ENCODE measurements at regions not wholly inside any gene's neighbourhood (a gene's known extent, or its start where the extent isn't known, plus 50 kb on each side); places are given as distances from the start of the nearest gene placed in this dataset.

GRCh38 chr5:164203581-164204225 lies 698.3 kb downstream of the MAT2B start:
- H3K4me3 ChIP-seq (replicated peaks in 1 of 3; ENCODE audit: insufficient read depth in 1 of 3, low read depth in 2 of 3, low read length in 3 of 3), result no peak overlapping the region
- H3K79me2 ChIP-seq (ENCODE audit: insufficient read depth, low read length), result no peaks in the 10 kb centered on the region
- no peak for TF ChIP-seq STAT5B (CRISPR knock-in tag; IDR thresholded peaks at IDR 0.05)
- no peak for TF ChIP-seq RBM39 (IDR thresholded peaks at IDR 0.05; ENCODE audit: low read depth, low read length, poor library complexity, severe bottlenecking)
- TF ChIP-seq HNF4G (IDR thresholded peaks at IDR 0.05; ENCODE audit: borderline replicate concordance, low read depth, low read length), result no peak
- TF ChIP-seq HNF4G (CRISPR knock-in tag; IDR thresholded peaks at IDR 0.05; ENCODE audit: borderline replicate concordance, low read depth), result no peak
- TF ChIP-seq SMC3 (IDR thresholded peaks at IDR 0.05; ENCODE audit: low read length), result no peak
- TF ChIP-seq ZSCAN22 (CRISPR knock-in tag; IDR thresholded peaks at IDR 0.05), result no peak
- no peak for TF ChIP-seq MED8 (CRISPR knock-in tag; IDR thresholded peaks at IDR 0.05; ENCODE audit: insufficient replicate concordance)
- no peak for TF ChIP-seq KLF9 (CRISPR knock-in tag; IDR thresholded peaks at IDR 0.05; ENCODE audit: low read depth)
- TF ChIP-seq NFE2L1 (CRISPR knock-in tag; IDR thresholded peaks at IDR 0.05; ENCODE audit: borderline replicate concordance), result no peak
- no peak for TF ChIP-seq KDM3A (CRISPR knock-in tag; IDR thresholded peaks at IDR 0.05; ENCODE audit: low read depth)
- FAIRE-seq, result no peak
- ATAC-seq, result no peak
- intact Hi-C loops (cut with micrococcal nuclease; ENCODE audit: unreplicated experiment) (no loop called here), in situ Hi-C loops (cut with HindIII; ENCODE audit: extremely low pct_ligation_motif_present, low pct_unique_long_range_greater_than_20kb) (no loop called here)
- no peaks in the 10 kb centered on the region for H3K36me3 ChIP-seq (replicated peaks in 1 of 2; ENCODE audit: control insufficient read depth in 1 of 2, insufficient read depth in 2 of 2, low read length in 2 of 2)
- no peaks in the 10 kb centered on the region for H3K27me3 ChIP-seq (ENCODE audit: control insufficient read depth in 1 of 2, insufficient read depth in 2 of 2, low read length in 2 of 2)
- H3K4me1 ChIP-seq (ENCODE audit: insufficient read depth, low read length), result no peaks in the 10 kb centered on the region
- peaks cover 18% of the 10 kb centered on the region; the same call in 1 of the 2 replicates for H3K9me3 ChIP-seq (ENCODE audit: low read length)
- no peaks in the 10 kb centered on the region for H4K20me1 ChIP-seq (ENCODE audit: insufficient read depth, low read length)
- no peak overlapping the region for H3K9ac ChIP-seq (ENCODE audit: insufficient read depth, low read depth, low read length)
- WGBS (ENCODE audit: low lambda C conversion rate), result 10% methylated on average over 4 of the region's 4 CpGs
- no peak overlapping the region for H3K27ac ChIP-seq (ENCODE audit: extremely low read length, insufficient read depth, low read length)
- CTCF ChIA-PET (ENCODE audit: low intra/inter-chr PET ratio, low total read pairs), result no interaction called here
- POLR2A ChIA-PET, result no interaction called here
- no TSS peak for BruUV-seq (replicated peaks)
- H3K4me2 ChIP-seq (ENCODE audit: low read depth, low read length), result no peak overlapping the region
- DNase-seq (ENCODE audit: low spot score), result no peak
- no peak overlapping the region for H2AFZ ChIP-seq (ENCODE audit: low read length)
